ENCODE measurements at regions not wholly inside any gene's neighbourhood (a gene's known extent, or its start where the extent isn't known, plus 50 kb on each side); places are given as distances from the start of the nearest gene placed in this dataset.

GRCh38 chr2:156955701-156956100 is 301.8 kb upstream of the GALNT5 start:
- ChIA-PET POLR2A (interaction anchor here (0.6 kb wide), 1 partner anchor 1534 kb away, joined by 3 read pairs; no protein-coding TSS in a partner anchor), CTCF (ENCODE audit: unreplicated experiment) (no interaction called here)
- H3K4me3 ChIP-seq (ENCODE audit: low read depth, low read length, poor library complexity, severe bottlenecking), result no peak overlapping the region
- no peak overlapping the region for H3K27ac ChIP-seq (ENCODE audit: low read depth, low read length, poor library complexity, severe bottlenecking)
- H2AFZ ChIP-seq (ENCODE audit: low read length), result no peak overlapping the region
- H3K36me3 ChIP-seq (ENCODE audit: insufficient read depth, low read length), result no peaks in the 10 kb centered on the region
- no TSS peak for BruUV-seq (replicated peaks)
- H3K9me2 ChIP-seq (ENCODE audit: insufficient read depth, low read length), result no peaks in the 10 kb centered on the region
- H3K4me2 ChIP-seq (ENCODE audit: low read length), result no peak overlapping the region
- no peak for DNase-seq (ENCODE audit: low spot score)
- no peaks in the 10 kb centered on the region for H3K4me1 ChIP-seq (ENCODE audit: insufficient read depth, low read length, poor library complexity, severe bottlenecking)
- no peaks in the 10 kb centered on the region for H3K79me2 ChIP-seq (ENCODE audit: insufficient read depth, low read depth, low read length)
- no peaks in the 10 kb centered on the region for H4K20me1 ChIP-seq (ENCODE audit: insufficient read depth, low read length)
- TF ChIP-seq EZH2phosphoT487 (IDR thresholded peaks at IDR 0.05; ENCODE audit: borderline replicate concordance, low read depth, low read length) (no peak), CTCF (conservative IDR thresholded peaks at IDR 0.05; ENCODE audit: low read length) (no peak)
- intact Hi-C loops (cut with micrococcal nuclease; ENCODE audit: unreplicated experiment), result no loop called here
- H3K9me3 ChIP-seq (ENCODE audit: low read length), result peaks cover 13% of the 10 kb centered on the region; the same call in 1 of the 2 replicates

GRCh38 chr2:156956161-156956560 is 301.3 kb upstream of the GALNT5 start:
- ChIA-PET CTCF (ENCODE audit: unreplicated experiment) (no interaction called here), POLR2A (interaction anchor here (0.6 kb wide), 1 partner anchor 1535 kb away, joined by 3 read pairs; no protein-coding TSS in a partner anchor)
- Histone ChIP-seq H3K4me1 (ENCODE audit: insufficient read depth, low read length, poor library complexity, severe bottlenecking) (no peaks in the 10 kb centered on the region), H2AFZ (ENCODE audit: low read length) (no peak overlapping the region), H3K27ac (ENCODE audit: low read depth, low read length, poor library complexity, severe bottlenecking) (no peak overlapping the region), H3K79me2 (ENCODE audit: insufficient read depth, low read depth, low read length) (no peaks in the 10 kb centered on the region), H3K4me2 (ENCODE audit: low read length) (no peak overlapping the region), H4K20me1 (ENCODE audit: insufficient read depth, low read length) (no peaks in the 10 kb centered on the region), H3K9me2 (ENCODE audit: insufficient read depth, low read length) (no peaks in the 10 kb centered on the region), H3K36me3 (ENCODE audit: insufficient read depth, low read length) (no peaks in the 10 kb centered on the region), H3K4me3 (ENCODE audit: low read depth, low read length, poor library complexity, severe bottlenecking) (no peak overlapping the region), H3K9me3 (ENCODE audit: low read length) (peaks cover 13% of the 10 kb centered on the region; the same call in 1 of the 2 replicates)
- intact Hi-C loops (cut with micrococcal nuclease; ENCODE audit: unreplicated experiment), result no loop called here
- DNase-seq (ENCODE audit: low spot score), result no peak
- no TSS peak for BruUV-seq (replicated peaks)
- TF ChIP-seq CTCF (conservative IDR thresholded peaks at IDR 0.05; ENCODE audit: low read length) (no peak), EZH2phosphoT487 (IDR thresholded peaks at IDR 0.05; ENCODE audit: borderline replicate concordance, low read depth, low read length) (no peak)

GRCh38 chr2:156958374-156958773 is 299.1 kb upstream of the GALNT5 start:
- ChIA-PET POLR2A (interaction anchor here (0.6 kb wide), 1 partner anchor 41 kb away, joined by 3 read pairs; no protein-coding TSS in a partner anchor), CTCF (ENCODE audit: unreplicated experiment) (no interaction called here)
- H2AFZ ChIP-seq (ENCODE audit: low read length), result no peak overlapping the region
- no TSS peak for BruUV-seq (replicated peaks)
- no peak for DNase-seq (ENCODE audit: low spot score)
- TF ChIP-seq CTCF (conservative IDR thresholded peaks at IDR 0.05; ENCODE audit: low read length) (no peak), EZH2phosphoT487 (IDR thresholded peaks at IDR 0.05; ENCODE audit: borderline replicate concordance, low read depth, low read length) (no peak)
- H3K9me2 ChIP-seq (ENCODE audit: insufficient read depth, low read length), result no peaks in the 10 kb centered on the region
- H3K36me3 ChIP-seq (ENCODE audit: insufficient read depth, low read length), result no peaks in the 10 kb centered on the region
- no peaks in the 10 kb centered on the region for H3K4me1 ChIP-seq (ENCODE audit: insufficient read depth, low read length, poor library complexity, severe bottlenecking)
- no peaks in the 10 kb centered on the region for H4K20me1 ChIP-seq (ENCODE audit: insufficient read depth, low read length)
- H3K27ac ChIP-seq (ENCODE audit: low read depth, low read length, poor library complexity, severe bottlenecking), result no peak overlapping the region
- H3K79me2 ChIP-seq (ENCODE audit: insufficient read depth, low read depth, low read length), result no peaks in the 10 kb centered on the region
- no peak overlapping the region for H3K4me3 ChIP-seq (ENCODE audit: low read depth, low read length, poor library complexity, severe bottlenecking)
- intact Hi-C loops (cut with micrococcal nuclease; ENCODE audit: unreplicated experiment), result no loop called here
- peaks cover 13% of the 10 kb centered on the region; the same call in 1 of the 2 replicates for H3K9me3 ChIP-seq (ENCODE audit: low read length)
- no peak overlapping the region for H3K4me2 ChIP-seq (ENCODE audit: low read length)

Data from OCI-LY7 (cell line).